Endodermal cell (in vitro differentiated cells): ENCODE measurements at regions not wholly inside any gene's neighbourhood (a gene's known extent, or its start where the extent isn't known, plus 50 kb on each side); places are given as distances from the start of the nearest gene placed in this dataset.

ENCODE experiments used
- DNase-seq: peaks from one replicate; pipeline ENCODE4 v3.0.0-alpha.2; 2017
- H3K27ac ChIP-seq: 2 replicates; pipeline ENCODE4 v1.5.1; 2013; ENCODE audit warnings: mild to moderate bottlenecking, low read depth, low read length, moderate library complexity
- H3K27me3 ChIP-seq: 2 replicates; pipeline ENCODE4 v1.6.1; 2013; ENCODE audit warnings: mild to moderate bottlenecking, low read length, moderate library complexity; ENCODE audit not compliant: insufficient read depth, control insufficient read depth, poor library complexity, severe bottlenecking
- H3K36me3 ChIP-seq: 2 replicates; pipeline ENCODE4 v1.7.0; 2013; ENCODE audit warnings: mild to moderate bottlenecking, low read length, moderate library complexity; ENCODE audit not compliant: control insufficient read depth, insufficient read depth
- H3K4me1 ChIP-seq: one replicate; pipeline ENCODE4 v1.7.0; 2013; ENCODE audit warnings: low read length; ENCODE audit not compliant: control insufficient read depth, insufficient read depth
- H3K4me3 ChIP-seq: 2 replicates; pipeline ENCODE4 v1.5.1; 2013; ENCODE audit warnings: mild to moderate bottlenecking, low read length, moderate library complexity
- H3K9ac ChIP-seq: 2 replicates; pipeline ENCODE4 v1.6.1; 2013; ENCODE audit warnings: mild to moderate bottlenecking, low read length, moderate library complexity; ENCODE audit not compliant: poor library complexity, severe bottlenecking; ENCODE audit errors: extremely low read depth
- H3K9me3 ChIP-seq: 2 replicates; pipeline ENCODE4 v1.6.1; 2013; ENCODE audit warnings: mild to moderate bottlenecking, low read length, moderate library complexity; ENCODE audit not compliant: control insufficient read depth
- H3K27ac Mint-ChIP-seq: 2 replicates; pipeline ENCODE4 v1.8.0; 2020; ENCODE audit warnings: mixed read lengths
- H3K27me3 Mint-ChIP-seq: 2 replicates; pipeline ENCODE4 v1.8.0; 2021; ENCODE audit warnings: mild to moderate bottlenecking, mixed read lengths; ENCODE audit not compliant: insufficient read depth
- H3K36me3 Mint-ChIP-seq: 2 replicates; pipeline ENCODE4 v1.8.0; 2020; ENCODE audit warnings: low read depth, mixed read lengths
- H3K4me1 Mint-ChIP-seq: 2 replicates; pipeline ENCODE4 v1.8.0; 2020; ENCODE audit warnings: mixed read lengths
- H3K4me3 Mint-ChIP-seq: 2 replicates; pipeline ENCODE4 v1.8.0; 2020; ENCODE audit warnings: mild to moderate bottlenecking, moderate library complexity, mixed read lengths
- H3K9me3 Mint-ChIP-seq: 2 replicates; pipeline ENCODE4 v1.8.0; 2020; ENCODE audit warnings: mild to moderate bottlenecking, mixed read lengths
- CTCF ChIP-seq: fragments of 200-600 bp; sonication (generic); conservative IDR thresholded peaks from 2 replicates; pipeline ENCODE4 v1.5.0; 2021; ENCODE audit warnings: antibody characterized with exemption, mild to moderate bottlenecking
- WGBS, 2 experiments: methylation state at CpG; one replicate each; pipeline versions ENCODE4 v1.1.5 to v1.1.7; 2013; ENCODE audit warnings: missing lambda C conversion rate in 2 of 2, mixed read lengths in 1 of 2; ENCODE audit not compliant: insufficient coverage in 1 of 2, insufficient read length in 1 of 2; 5-methylcytosine and 5-hydroxymethylcytosine counted together

GRCh38 chr15:70187331-70187730 is 89.6 kb upstream of the TLE3 start:
- H3K4me3 ChIP-seq: no peak overlapping the region
- H3K27ac ChIP-seq: no peak overlapping the region
- WGBS, 2 experiments: 81 to 82% methylated on average over 5 to 9 of the region's 9 CpGs
- H3K4me1 ChIP-seq: no peaks in the 10 kb centered on the region
- TF ChIP-seq CTCF: no peak
- Mint-ChIP-seq H3K27ac (no peak overlapping the region), H3K27me3 (peaks cover 70% of the 10 kb centered on the region), H3K4me3 (no peak overlapping the region), H3K4me1 (peaks cover 12% of the 10 kb centered on the region), H3K36me3 (peaks cover 3% of the 10 kb centered on the region), H3K9me3 (peaks cover 9% of the 10 kb centered on the region)
- H3K36me3 ChIP-seq: no peaks in the 10 kb centered on the region
- no peak overlapping the region for H3K9ac ChIP-seq
- peaks cover 63% of the 10 kb centered on the region for H3K27me3 ChIP-seq
- no peak for DNase-seq
- peaks cover 10% of the 10 kb centered on the region for H3K9me3 ChIP-seq

GRCh38 chr15:70186152-70186551 is 88.4 kb upstream of the TLE3 start:
- peaks cover under 1% of the 10 kb centered on the region for H3K9me3 ChIP-seq
- no peak overlapping the region for H3K27ac ChIP-seq
- Mint-ChIP-seq H3K27me3 (peaks cover 80% of the 10 kb centered on the region), H3K9me3 (peaks cover 1% of the 10 kb centered on the region), H3K4me1 (peaks cover 16% of the 10 kb centered on the region), H3K36me3 (no peaks in the 10 kb centered on the region), H3K4me3 (no peak overlapping the region), H3K27ac (no peak overlapping the region)
- no peak for TF ChIP-seq CTCF
- no peak overlapping the region for H3K9ac ChIP-seq
- H3K4me3 ChIP-seq: no peak overlapping the region
- no peaks in the 10 kb centered on the region for H3K4me1 ChIP-seq
- H3K27me3 ChIP-seq: peaks cover 74% of the 10 kb centered on the region
- peak; percentile 47 for DNase-seq
- no peaks in the 10 kb centered on the region for H3K36me3 ChIP-seq
- WGBS, 2 experiments: 96 to 100% methylated on average over 3 to 6 of the region's 6 CpGs

- no peaks in the 10 kb centered on the region for H3K9me3 Mint-ChIP-seq
- DNase-seq: no peak
- Histone ChIP-seq H3K27me3 (peaks cover 78% of the 10 kb centered on the region), H3K36me3 (no peaks in the 10 kb centered on the region), H3K4me3 (no peak overlapping the region), H3K9ac (no peak overlapping the region), H3K9me3 (no peaks in the 10 kb centered on the region), H3K4me1 (no peaks in the 10 kb centered on the region), H3K27ac (no peak overlapping the region)
- H3K27ac Mint-ChIP-seq: no peak overlapping the region
- peaks cover 88% of the 10 kb centered on the region for H3K27me3 Mint-ChIP-seq
- peaks cover 16% of the 10 kb centered on the region for H3K4me1 Mint-ChIP-seq
- no peak for TF ChIP-seq CTCF
- 79 to 80% methylated on average over 1 to 5 of the region's 5 CpGs for WGBS, 2 experiments
- no peaks in the 10 kb centered on the region for H3K36me3 Mint-ChIP-seq
- no peak overlapping the region for H3K4me3 Mint-ChIP-seq
These were observed 87.6 kb upstream of the TLE3 start for GRCh38 chr15:70185251-70185711.
